Tibial nerve (tissue), 4 donors: ENCODE measurements at regions not wholly inside any gene's neighbourhood (a gene's known extent, or its start where the extent isn't known, plus 50 kb on each side); places are given as distances from the start of the nearest gene placed in this dataset.

Source experiments
- DNase-seq, 2 donors: peaks; one replicate each; pipeline ENCODE4 v3.0.0-alpha.2; 2019; ENCODE audit warnings: low spot score in 2 of 2
- H3K27ac ChIP-seq, 4 donors: fragments of 200-600 bp; sonication (generic) in 3 of 4; one replicate each; pipeline ENCODE4 v1.5.1; 2017 to 2019; ENCODE audit warnings: mild to moderate bottlenecking in 1 of 4
- H3K27me3 ChIP-seq, 2 donors: fragments of 200-600 bp; sonication (generic) in 1 of 2; one replicate each; pipeline versions ENCODE4 v1.5.1 to v1.6.0; 2017 to 2019
- H3K36me3 ChIP-seq, 3 donors: fragments of 200-600 bp; sonication (generic); one replicate each; pipeline ENCODE4 v1.5.1; 2018 to 2019
- H3K4me1 ChIP-seq, 4 donors: fragments of 200-600 bp; sonication (generic) in 3 of 4; one replicate each; pipeline ENCODE4 v1.5.1; 2017 to 2019
- H3K4me3 ChIP-seq, 4 donors: fragments of 200-600 bp; sonication (generic) in 3 of 4; one replicate each; pipeline ENCODE4 v1.5.1; 2017 to 2019; ENCODE audit warnings: mild to moderate bottlenecking in 1 of 4, moderate library complexity in 1 of 4
- H3K9me3 ChIP-seq, 4 donors: fragments of 200-600 bp; sonication (generic) in 3 of 4; one replicate each; pipeline ENCODE4 v1.5.1; 2017 to 2019
- EP300 ChIP-seq, 2 donors: sonication (generic); formaldehyde crosslinking; IDR thresholded peaks; one replicate each; pipeline ENCODE4 v1.6.1; 2017; ENCODE audit warnings: antibody characterized with exemption in 2 of 2, mild to moderate bottlenecking in 1 of 2
- POLR2A ChIP-seq, 2 donors: fragments of 450-650 bp; IDR thresholded peaks; one replicate each; pipeline ENCODE4 v1.6.1; 2017; ENCODE audit warnings: antibody characterized with exemption in 2 of 2, mild to moderate bottlenecking in 2 of 2, moderate library complexity in 2 of 2
- WGBS, 2 donors: methylation state at CpG; one replicate each; pipeline ENCODE4 v1.1.5; 2018; 5-methylcytosine and 5-hydroxymethylcytosine counted together
- TF ChIP-seq, protein P1 (sequence below), 5 experiments: fragments of 200-600 bp in 3 of 5; fragments of 450-650 bp in 2 of 5; sonication (generic) in 3 of 5; IDR thresholded peaks; one replicate each; pipeline ENCODE4 v1.5.1; 2016 to 2019; ENCODE audit warnings: antibody characterized with exemption in 5 of 5, mild to moderate bottlenecking in 3 of 5, moderate library complexity in 2 of 5

DNA sequence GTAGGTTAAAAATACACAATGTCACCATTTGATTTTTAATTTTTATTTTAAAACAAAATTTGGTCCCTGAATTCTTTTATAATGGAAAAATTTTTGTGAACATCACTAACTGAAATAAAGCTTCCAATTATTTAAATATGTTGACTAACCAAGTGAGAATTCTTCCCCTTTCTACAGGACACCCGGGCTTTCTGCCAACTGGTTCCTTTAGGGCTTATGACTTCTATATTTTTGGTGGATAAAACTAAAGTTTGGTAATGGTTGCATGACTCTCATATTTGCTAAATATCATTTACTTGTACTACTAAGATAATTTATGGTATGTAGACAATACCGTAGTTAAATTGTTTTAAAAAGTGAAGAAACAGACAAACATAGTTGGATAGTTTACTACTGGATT lies 291.0 kb upstream of the DOK6 start:
- Histone ChIP-seq H3K27me3 (no peaks in the 10 kb centered on the region), H3K27ac (no peak overlapping the region), H3K36me3 (no peaks in the 10 kb centered on the region), H3K9me3 (no peaks in the 10 kb centered on the region), H3K4me3 (no peak overlapping the region), H3K4me1 (no peaks in the 10 kb centered on the region)
- DNase-seq = no peak
- TF ChIP-seq EP300 (IDR thresholded peaks at IDR 0.05) (no peak), POLR2A (IDR thresholded peaks at IDR 0.05) (no peak)
- TF ChIP-seq, protein P1, sequence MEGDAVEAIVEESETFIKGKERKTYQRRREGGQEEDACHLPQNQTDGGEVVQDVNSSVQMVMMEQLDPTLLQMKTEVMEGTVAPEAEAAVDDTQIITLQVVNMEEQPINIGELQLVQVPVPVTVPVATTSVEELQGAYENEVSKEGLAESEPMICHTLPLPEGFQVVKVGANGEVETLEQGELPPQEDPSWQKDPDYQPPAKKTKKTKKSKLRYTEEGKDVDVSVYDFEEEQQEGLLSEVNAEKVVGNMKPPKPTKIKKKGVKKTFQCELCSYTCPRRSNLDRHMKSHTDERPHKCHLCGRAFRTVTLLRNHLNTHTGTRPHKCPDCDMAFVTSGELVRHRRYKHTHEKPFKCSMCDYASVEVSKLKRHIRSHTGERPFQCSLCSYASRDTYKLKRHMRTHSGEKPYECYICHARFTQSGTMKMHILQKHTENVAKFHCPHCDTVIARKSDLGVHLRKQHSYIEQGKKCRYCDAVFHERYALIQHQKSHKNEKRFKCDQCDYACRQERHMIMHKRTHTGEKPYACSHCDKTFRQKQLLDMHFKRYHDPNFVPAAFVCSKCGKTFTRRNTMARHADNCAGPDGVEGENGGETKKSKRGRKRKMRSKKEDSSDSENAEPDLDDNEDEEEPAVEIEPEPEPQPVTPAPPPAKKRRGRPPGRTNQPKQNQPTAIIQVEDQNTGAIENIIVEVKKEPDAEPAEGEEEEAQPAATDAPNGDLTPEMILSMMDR (IDR thresholded peaks at IDR 0.05) = no peak
- WGBS, 2 donors = 37 to 39% methylated on average over 2 of the region's 2 CpGs

DNA sequence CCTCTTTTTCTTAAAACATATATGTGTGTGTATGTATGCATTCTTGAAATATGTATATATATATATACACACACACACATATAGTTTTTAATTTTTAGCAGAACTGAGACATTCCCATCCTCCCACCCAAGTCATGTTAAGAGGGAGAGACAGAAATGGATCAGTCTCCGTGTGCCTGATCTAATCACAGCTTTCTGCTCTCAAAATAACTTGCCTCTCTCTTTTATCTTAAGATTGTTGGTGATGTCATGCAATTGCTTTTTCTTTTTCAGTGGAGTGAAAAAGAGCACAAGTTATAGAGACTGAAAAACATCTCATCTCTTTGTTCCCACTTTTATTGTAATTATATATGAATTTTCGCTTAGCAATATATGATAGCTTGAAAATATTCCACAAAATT lies 279.9 kb upstream of the DOK6 start:
- no peak overlapping the region for H3K27ac ChIP-seq
- H3K27me3 ChIP-seq = no peaks in the 10 kb centered on the region
- H3K4me3 ChIP-seq = no peak overlapping the region
- DNase-seq = no peak
- no peaks in the 10 kb centered on the region for H3K9me3 ChIP-seq
- H3K36me3 ChIP-seq = no peaks in the 10 kb centered on the region
- no peaks in the 10 kb centered on the region for H3K4me1 ChIP-seq
- 70 to 74% methylated on average over 2 of the region's 2 CpGs for WGBS, 2 donors
- TF ChIP-seq POLR2A (IDR thresholded peaks at IDR 0.05) (no peak), EP300 (IDR thresholded peaks at IDR 0.05) (no peak)
- TF ChIP-seq, protein P1 (IDR thresholded peaks at IDR 0.05) = no peak

DNA sequence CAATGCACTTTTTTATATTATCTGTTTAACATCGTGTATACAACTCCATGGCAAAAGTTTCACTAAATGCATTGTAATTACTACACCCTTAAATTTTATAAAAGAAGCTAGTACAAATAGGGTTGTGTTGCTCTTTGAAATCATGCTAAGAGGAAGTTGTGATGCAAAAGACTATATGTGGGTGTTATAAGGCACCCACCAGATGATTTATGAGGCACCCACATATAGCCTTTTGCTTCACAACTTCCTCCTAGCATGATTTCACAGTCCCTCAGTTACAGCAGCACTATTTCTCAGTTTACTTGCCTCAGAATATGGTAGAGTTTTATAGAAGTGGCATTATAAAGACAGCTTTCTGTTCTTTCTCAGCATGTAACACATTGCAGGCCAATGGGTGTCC lies 277.3 kb upstream of the DOK6 start:
- TF ChIP-seq, protein P1 (IDR thresholded peaks at IDR 0.05) = no peak
- TF ChIP-seq POLR2A (IDR thresholded peaks at IDR 0.05) = no peak
- no peak for TF ChIP-seq EP300 (IDR thresholded peaks at IDR 0.05)
- Histone ChIP-seq H3K36me3 (no peaks in the 10 kb centered on the region), H3K27me3 (no peaks in the 10 kb centered on the region), H3K4me1 (no peaks in the 10 kb centered on the region), H3K27ac (no peak overlapping the region), H3K9me3 (no peaks in the 10 kb centered on the region), H3K4me3 (no peak overlapping the region)
- DNase-seq = no peak
- WGBS, 2 donors = 60 to 63% methylated on average over 1 of the region's 1 CpG

DNA sequence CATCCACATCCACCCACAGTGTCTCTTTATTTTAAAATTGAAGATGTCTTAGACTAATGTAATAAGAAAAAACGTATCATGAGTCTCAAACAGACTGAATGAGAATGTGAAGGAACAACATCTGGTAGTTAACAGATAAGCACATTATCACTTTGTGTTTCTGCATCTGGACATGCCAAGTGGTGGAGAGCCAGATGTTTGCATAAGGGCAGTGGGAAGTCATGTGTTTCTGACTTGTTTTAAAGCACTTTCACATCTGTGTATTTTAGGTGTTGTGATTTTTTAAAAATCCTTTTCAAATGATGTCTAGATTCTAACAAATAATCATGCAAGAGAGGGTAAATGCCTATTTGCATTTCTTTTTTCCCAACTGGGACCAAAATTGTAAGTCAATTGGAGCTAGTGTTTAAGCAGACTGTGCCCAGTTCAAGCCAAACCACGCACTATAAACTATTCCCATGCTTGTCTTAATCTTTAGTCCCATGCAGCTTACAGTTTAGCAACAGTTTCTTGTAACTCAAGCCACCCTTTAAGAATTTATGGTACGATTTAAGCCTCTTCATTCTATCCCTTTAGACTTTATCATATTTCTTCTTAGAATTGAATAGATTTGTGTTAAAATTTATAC lies 272.7 kb upstream of the DOK6 start:
- H3K27me3 ChIP-seq = no peaks in the 10 kb centered on the region
- no peak overlapping the region for H3K27ac ChIP-seq
- WGBS, 2 donors = 48 to 49% methylated on average over 3 of the region's 3 CpGs
- H3K9me3 ChIP-seq = peaks cover 0 to 7% (median 0%) of the 10 kb centered on the region in 4 donors
- no peak overlapping the region for H3K4me3 ChIP-seq
- no peaks in the 10 kb centered on the region for H3K4me1 ChIP-seq
- TF ChIP-seq EP300 (IDR thresholded peaks at IDR 0.05) = no peak
- TF ChIP-seq, protein P1 (IDR thresholded peaks at IDR 0.05) = no peak
- no peak for TF ChIP-seq POLR2A (IDR thresholded peaks at IDR 0.05)
- H3K36me3 ChIP-seq = no peaks in the 10 kb centered on the region
- DNase-seq = no peak

DNA sequence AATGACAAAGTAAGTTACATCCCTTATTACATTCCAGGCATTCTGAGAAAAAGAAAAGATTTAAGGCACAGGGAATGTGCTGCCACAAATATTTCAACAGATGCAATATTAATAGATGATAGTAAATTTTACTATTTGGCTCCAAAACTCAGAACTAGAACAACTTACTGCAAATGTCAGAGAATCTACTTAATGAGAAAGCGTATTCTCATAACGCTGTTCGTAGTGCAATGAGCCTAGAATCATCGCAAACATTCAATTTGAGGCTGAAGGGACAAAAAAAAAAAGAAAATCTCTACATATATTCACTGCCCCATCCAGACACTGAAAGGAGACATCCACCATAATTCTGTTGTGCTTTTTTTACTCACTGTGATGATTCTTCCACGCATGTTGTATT lies 272.1 kb upstream of the DOK6 start:
- Histone ChIP-seq H3K4me1 (no peaks in the 10 kb centered on the region), H3K4me3 (no peak overlapping the region), H3K9me3 (peaks cover 0 to 11% (median 0%) of the 10 kb centered on the region in 4 donors), H3K27me3 (no peaks in the 10 kb centered on the region), H3K36me3 (no peaks in the 10 kb centered on the region), H3K27ac (no peak overlapping the region)
- TF ChIP-seq POLR2A (IDR thresholded peaks at IDR 0.05) = no peak
- TF ChIP-seq, protein P1 (IDR thresholded peaks at IDR 0.05) = no peak
- no peak for TF ChIP-seq EP300 (IDR thresholded peaks at IDR 0.05)
- 75 to 78% methylated on average over 5 of the region's 5 CpGs for whole genome bisulfite sequencing, 2 donors
- no peak for DNase-seq
